ENCODE measurements at regions not wholly inside any gene's neighbourhood (a gene's known extent, or its start where the extent isn't known, plus 50 kb on each side); places are given as distances from the start of the nearest gene placed in this dataset.

- TF ChIP-seq, protein P1, sequence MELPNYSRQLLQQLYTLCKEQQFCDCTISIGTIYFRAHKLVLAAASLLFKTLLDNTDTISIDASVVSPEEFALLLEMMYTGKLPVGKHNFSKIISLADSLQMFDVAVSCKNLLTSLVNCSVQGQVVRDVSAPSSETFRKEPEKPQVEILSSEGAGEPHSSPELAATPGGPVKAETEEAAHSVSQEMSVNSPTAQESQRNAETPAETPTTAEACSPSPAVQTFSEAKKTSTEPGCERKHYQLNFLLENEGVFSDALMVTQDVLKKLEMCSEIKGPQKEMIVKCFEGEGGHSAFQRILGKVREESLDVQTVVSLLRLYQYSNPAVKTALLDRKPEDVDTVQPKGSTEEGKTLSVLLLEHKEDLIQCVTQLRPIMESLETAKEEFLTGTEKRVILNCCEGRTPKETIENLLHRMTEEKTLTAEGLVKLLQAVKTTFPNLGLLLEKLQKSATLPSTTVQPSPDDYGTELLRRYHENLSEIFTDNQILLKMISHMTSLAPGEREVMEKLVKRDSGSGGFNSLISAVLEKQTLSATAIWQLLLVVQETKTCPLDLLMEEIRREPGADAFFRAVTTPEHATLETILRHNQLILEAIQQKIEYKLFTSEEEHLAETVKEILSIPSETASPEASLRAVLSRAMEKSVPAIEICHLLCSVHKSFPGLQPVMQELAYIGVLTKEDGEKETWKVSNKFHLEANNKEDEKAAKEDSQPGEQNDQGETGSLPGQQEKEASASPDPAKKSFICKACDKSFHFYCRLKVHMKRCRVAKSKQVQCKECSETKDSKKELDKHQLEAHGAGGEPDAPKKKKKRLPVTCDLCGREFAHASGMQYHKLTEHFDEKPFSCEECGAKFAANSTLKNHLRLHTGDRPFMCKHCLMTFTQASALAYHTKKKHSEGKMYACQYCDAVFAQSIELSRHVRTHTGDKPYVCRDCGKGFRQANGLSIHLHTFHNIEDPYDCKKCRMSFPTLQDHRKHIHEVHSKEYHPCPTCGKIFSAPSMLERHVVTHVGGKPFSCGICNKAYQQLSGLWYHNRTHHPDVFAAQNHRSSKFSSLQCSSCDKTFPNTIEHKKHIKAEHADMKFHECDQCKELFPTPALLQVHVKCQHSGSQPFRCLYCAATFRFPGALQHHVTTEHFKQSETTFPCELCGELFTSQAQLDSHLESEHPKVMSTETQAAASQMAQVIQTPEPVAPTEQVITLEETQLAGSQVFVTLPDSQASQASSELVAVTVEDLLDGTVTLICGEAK (IDR thresholded peaks at IDR 0.05; ENCODE audit: borderline replicate concordance) = no peak
- TF ChIP-seq DPF2 (IDR thresholded peaks at IDR 0.05) (no peak), ZNF687 (IDR thresholded peaks at IDR 0.05) (no peak), ZNF207 (IDR thresholded peaks at IDR 0.05; ENCODE audit: borderline replicate concordance) (no peak), ZZZ3 (IDR thresholded peaks at IDR 0.05; ENCODE audit: control insufficient read depth, insufficient read length, low read depth) (no peak), POLR2AphosphoS2 (IDR thresholded peaks at IDR 0.05; ENCODE audit: low read depth, low read length) (no peak), CUX1 (IDR thresholded peaks at IDR 0.05; ENCODE audit: insufficient replicate concordance, low read depth, low read length) (no peak), POU2F2 (IDR thresholded peaks at IDR 0.05; ENCODE audit: borderline replicate concordance, low read depth, low read length) (no peak)
Observed at GRCh38 chr18:30440351-30440750, 602.2 kb downstream of the DSC3 start (continued).
